ENCODE measurements at regions not wholly inside any gene's neighbourhood (a gene's known extent, or its start where the extent isn't known, plus 50 kb on each side); places are given as distances from the start of the nearest gene placed in this dataset.
A peak's percentile ranks its signal among the peaks of the same experiment; 100 is the strongest.

- no peaks in the 10 kb centered on the region for H3K79me2 ChIP-seq (ENCODE audit: low read length)
- H3K27ac ChIP-seq (ENCODE audit: low read length), result no peak overlapping the region
- no peaks in the 10 kb centered on the region for H3K9me3 ChIP-seq (ENCODE audit: low read length)
- no peak overlapping the region for H3K4me3 ChIP-seq (ENCODE audit: low read length)
- H3K4me2 ChIP-seq (ENCODE audit: low read depth, low read length, poor library complexity, severe bottlenecking), result no peak overlapping the region
- H3K9ac ChIP-seq (ENCODE audit: low read length), result no peak overlapping the region
- H4K20me1 ChIP-seq (ENCODE audit: insufficient read depth, low read depth, low read length), result no peaks in the 10 kb centered on the region
- DNase-seq, result no peak
- no peaks in the 10 kb centered on the region for H3K36me3 ChIP-seq (ENCODE audit: insufficient read depth, low read length)
- H2AFZ ChIP-seq (ENCODE audit: low read length), result no peak overlapping the region
- 0 out of 2 replicates have a peak, but pooled peaks cover 4% of the 10 kb centered on the region for H3K27me3 ChIP-seq (ENCODE audit: low read length)
- peaks cover 5% of the 10 kb centered on the region for H3K4me1 ChIP-seq (ENCODE audit: low read length)
- H3K9me2 ChIP-seq (replicated peaks; ENCODE audit: insufficient read depth, low read length), result 0 out of 2 replicates have a peak, but pooled peaks cover 3% of the 10 kb centered on the region
Measured at GRCh38 chr16:49193596-49193995, 88.0 kb downstream of the CBLN1 start.

GRCh38 chr16:49189286-49189685 lies 92.4 kb downstream of the CBLN1 start:
- Histone ChIP-seq H3K9me2 (replicated peaks; ENCODE audit: insufficient read depth, low read length) (0 out of 2 replicates have a peak, but pooled peaks cover 3% of the 10 kb centered on the region), H3K27ac (ENCODE audit: low read length) (no peak overlapping the region), H3K36me3 (ENCODE audit: insufficient read depth, low read length) (no peaks in the 10 kb centered on the region), H3K27me3 (ENCODE audit: low read length) (0 out of 2 replicates have a peak, but pooled peaks cover 4% of the 10 kb centered on the region), H3K79me2 (ENCODE audit: low read length) (no peaks in the 10 kb centered on the region), H2AFZ (ENCODE audit: low read length) (no peak overlapping the region), H4K20me1 (ENCODE audit: insufficient read depth, low read depth, low read length) (no peaks in the 10 kb centered on the region), H3K4me2 (ENCODE audit: low read depth, low read length, poor library complexity, severe bottlenecking) (no peak overlapping the region), H3K4me3 (ENCODE audit: low read length) (no peak overlapping the region), H3K4me1 (ENCODE audit: low read length) (peaks cover 5% of the 10 kb centered on the region), H3K9ac (ENCODE audit: low read length) (no peak overlapping the region), H3K9me3 (ENCODE audit: low read length) (no peaks in the 10 kb centered on the region)
- DNase-seq, result no peak

- no peaks in the 10 kb centered on the region for H4K20me1 ChIP-seq (ENCODE audit: insufficient read depth, low read depth, low read length)
- 0 out of 2 replicates have a peak, but pooled peaks cover under 1% of the 10 kb centered on the region for H3K9me2 ChIP-seq (replicated peaks; ENCODE audit: insufficient read depth, low read length)
- no peaks in the 10 kb centered on the region for H3K36me3 ChIP-seq (ENCODE audit: insufficient read depth, low read length)
- H3K4me3 ChIP-seq (ENCODE audit: low read length), result no peak overlapping the region
- no peak overlapping the region for H3K27ac ChIP-seq (ENCODE audit: low read length)
- no peak overlapping the region for H3K9ac ChIP-seq (ENCODE audit: low read length)
- H3K4me1 ChIP-seq (ENCODE audit: low read length), result no peaks in the 10 kb centered on the region
- H3K9me3 ChIP-seq (ENCODE audit: low read length), result no peaks in the 10 kb centered on the region
- H3K79me2 ChIP-seq (ENCODE audit: low read length), result no peaks in the 10 kb centered on the region
- H3K27me3 ChIP-seq (ENCODE audit: low read length), result no peaks in the 10 kb centered on the region
- no peak overlapping the region for H3K4me2 ChIP-seq (ENCODE audit: low read depth, low read length, poor library complexity, severe bottlenecking)
- no peak overlapping the region for H2AFZ ChIP-seq (ENCODE audit: low read length)
- DNase-seq, result peak; percentile 80
Measured at GRCh38 chr16:49183911-49184310, 97.7 kb downstream of the CBLN1 start.

GRCh38 chr16:49181791-49182518 lies 99.7 kb downstream of the CBLN1 start:
- no peak overlapping the region for H2AFZ ChIP-seq (ENCODE audit: low read length)
- H3K9me2 ChIP-seq (replicated peaks; ENCODE audit: insufficient read depth, low read length), result no peaks in the 10 kb centered on the region
- no peaks in the 10 kb centered on the region for H4K20me1 ChIP-seq (ENCODE audit: insufficient read depth, low read depth, low read length)
- H3K4me2 ChIP-seq (ENCODE audit: low read depth, low read length, poor library complexity, severe bottlenecking), result no peak overlapping the region
- no peaks in the 10 kb centered on the region for H3K27me3 ChIP-seq (ENCODE audit: low read length)
- no peaks in the 10 kb centered on the region for H3K36me3 ChIP-seq (ENCODE audit: insufficient read depth, low read length)
- H3K9ac ChIP-seq (ENCODE audit: low read length), result no peak overlapping the region
- no peaks in the 10 kb centered on the region for H3K4me1 ChIP-seq (ENCODE audit: low read length)
- H3K79me2 ChIP-seq (ENCODE audit: low read length), result no peaks in the 10 kb centered on the region
- no peak for DNase-seq
- H3K9me3 ChIP-seq (ENCODE audit: low read length), result no peaks in the 10 kb centered on the region
- no peak overlapping the region for H3K27ac ChIP-seq (ENCODE audit: low read length)
- no peak overlapping the region for H3K4me3 ChIP-seq (ENCODE audit: low read length)

- DNase-seq, result no peak
- H3K4me2 ChIP-seq (ENCODE audit: low read depth, low read length, poor library complexity, severe bottlenecking), result no peak overlapping the region
- H4K20me1 ChIP-seq (ENCODE audit: insufficient read depth, low read depth, low read length), result no peaks in the 10 kb centered on the region
- H2AFZ ChIP-seq (ENCODE audit: low read length), result no peak overlapping the region
- no peak overlapping the region for H3K4me3 ChIP-seq (ENCODE audit: low read length)
- no peak overlapping the region for H3K27ac ChIP-seq (ENCODE audit: low read length)
- no peaks in the 10 kb centered on the region for H3K4me1 ChIP-seq (ENCODE audit: low read length)
- H3K36me3 ChIP-seq (ENCODE audit: insufficient read depth, low read length), result no peaks in the 10 kb centered on the region
- no peaks in the 10 kb centered on the region for H3K9me2 ChIP-seq (replicated peaks; ENCODE audit: insufficient read depth, low read length)
- H3K9me3 ChIP-seq (ENCODE audit: low read length), result no peaks in the 10 kb centered on the region
- no peaks in the 10 kb centered on the region for H3K79me2 ChIP-seq (ENCODE audit: low read length)
- no peak overlapping the region for H3K9ac ChIP-seq (ENCODE audit: low read length)
- no peaks in the 10 kb centered on the region for H3K27me3 ChIP-seq (ENCODE audit: low read length)
Measured at GRCh38 chr16:49179714-49180330, 101.8 kb downstream of the CBLN1 start.

GRCh38 chr16:49168126-49168525 lies 113.5 kb downstream of the CBLN1 start:
- no peaks in the 10 kb centered on the region for H3K27me3 ChIP-seq (ENCODE audit: low read length)
- no peak overlapping the region for H3K4me3 ChIP-seq (ENCODE audit: low read length)
- no peak overlapping the region for H2AFZ ChIP-seq (ENCODE audit: low read length)
- no peak overlapping the region for H3K4me2 ChIP-seq (ENCODE audit: low read depth, low read length, poor library complexity, severe bottlenecking)
- H3K9ac ChIP-seq (ENCODE audit: low read length), result no peak overlapping the region
- no peak overlapping the region for H3K27ac ChIP-seq (ENCODE audit: low read length)
- H3K4me1 ChIP-seq (ENCODE audit: low read length), result no peaks in the 10 kb centered on the region
- DNase-seq, result no peak
- no peaks in the 10 kb centered on the region for H3K9me3 ChIP-seq (ENCODE audit: low read length)
- no peaks in the 10 kb centered on the region for H3K9me2 ChIP-seq (replicated peaks; ENCODE audit: insufficient read depth, low read length)
- H3K79me2 ChIP-seq (ENCODE audit: low read length), result no peaks in the 10 kb centered on the region
- no peaks in the 10 kb centered on the region for H3K36me3 ChIP-seq (ENCODE audit: insufficient read depth, low read length)
- H4K20me1 ChIP-seq (ENCODE audit: insufficient read depth, low read depth, low read length), result no peaks in the 10 kb centered on the region

- no peaks in the 10 kb centered on the region for H4K20me1 ChIP-seq (ENCODE audit: insufficient read depth, low read depth, low read length)
- H3K27ac ChIP-seq (ENCODE audit: low read length), result no peak overlapping the region
- DNase-seq, result no peak
- no peaks in the 10 kb centered on the region for H3K79me2 ChIP-seq (ENCODE audit: low read length)
- H3K27me3 ChIP-seq (ENCODE audit: low read length), result no peaks in the 10 kb centered on the region
- H3K4me3 ChIP-seq (ENCODE audit: low read length), result no peak overlapping the region
- H3K4me2 ChIP-seq (ENCODE audit: low read depth, low read length, poor library complexity, severe bottlenecking), result no peak overlapping the region
- no peak overlapping the region for H2AFZ ChIP-seq (ENCODE audit: low read length)
- no peaks in the 10 kb centered on the region for H3K9me2 ChIP-seq (replicated peaks; ENCODE audit: insufficient read depth, low read length)
- H3K36me3 ChIP-seq (ENCODE audit: insufficient read depth, low read length), result no peaks in the 10 kb centered on the region
- H3K9me3 ChIP-seq (ENCODE audit: low read length), result no peaks in the 10 kb centered on the region
- no peak overlapping the region for H3K9ac ChIP-seq (ENCODE audit: low read length)
- no peaks in the 10 kb centered on the region for H3K4me1 ChIP-seq (ENCODE audit: low read length)
Measured at GRCh38 chr16:49165025-49165424, 116.6 kb downstream of the CBLN1 start.

- H3K9me3 ChIP-seq (ENCODE audit: low read length), result no peaks in the 10 kb centered on the region
- H3K4me1 ChIP-seq (ENCODE audit: low read length), result no peaks in the 10 kb centered on the region
- no peaks in the 10 kb centered on the region for H3K79me2 ChIP-seq (ENCODE audit: low read length)
- H2AFZ ChIP-seq (ENCODE audit: low read length), result no peak overlapping the region
- no peak overlapping the region for H3K4me2 ChIP-seq (ENCODE audit: low read depth, low read length, poor library complexity, severe bottlenecking)
- H3K9ac ChIP-seq (ENCODE audit: low read length), result no peak overlapping the region
- H3K27me3 ChIP-seq (ENCODE audit: low read length), result no peaks in the 10 kb centered on the region
- no peaks in the 10 kb centered on the region for H4K20me1 ChIP-seq (ENCODE audit: insufficient read depth, low read depth, low read length)
- DNase-seq, result no peak
- H3K27ac ChIP-seq (ENCODE audit: low read length), result no peak overlapping the region
- no peaks in the 10 kb centered on the region for H3K36me3 ChIP-seq (ENCODE audit: insufficient read depth, low read length)
- H3K9me2 ChIP-seq (replicated peaks; ENCODE audit: insufficient read depth, low read length), result no peaks in the 10 kb centered on the region
- H3K4me3 ChIP-seq (ENCODE audit: low read length), result no peak overlapping the region
Measured at GRCh38 chr16:49161191-49161590, 120.4 kb downstream of the CBLN1 start.
